ENCODE measurements at regions not wholly inside any gene's neighbourhood (a gene's known extent, or its start where the extent isn't known, plus 50 kb on each side); places are given as distances from the start of the nearest gene placed in this dataset.
A peak's percentile ranks its signal among the peaks of the same experiment; 100 is the strongest.
"Not testable (repeated sequence)": the region's sequence is repeated elsewhere in the genome, so short reads cannot be mapped to it uniquely, and the experiment has no call there.

DNA sequence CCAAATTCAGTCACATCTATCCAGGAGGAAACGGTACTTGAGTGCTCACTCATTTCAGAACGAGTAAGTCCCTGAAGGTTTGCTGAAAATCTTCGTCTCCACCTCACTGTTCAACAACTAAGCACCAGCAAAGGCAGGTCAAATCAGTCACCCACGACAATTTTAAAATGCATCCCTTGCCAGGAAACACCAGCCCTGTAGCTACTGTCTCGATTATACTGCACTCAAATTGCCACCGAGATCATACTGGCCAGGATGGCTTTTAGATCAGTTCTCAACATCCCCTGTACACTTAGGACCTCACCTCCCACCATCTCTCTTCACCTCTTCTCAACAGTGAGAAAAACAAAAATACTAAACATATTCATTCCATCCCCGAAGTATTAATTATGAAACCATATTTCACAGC, 298.6 kb downstream of the AGTPBP1 start:
- no peak overlapping the region for H3K4me3 ChIP-seq (ENCODE audit: low read length)
- DNase-seq (ENCODE audit: low read depth): no peak
- TF ChIP-seq, protein P1, sequence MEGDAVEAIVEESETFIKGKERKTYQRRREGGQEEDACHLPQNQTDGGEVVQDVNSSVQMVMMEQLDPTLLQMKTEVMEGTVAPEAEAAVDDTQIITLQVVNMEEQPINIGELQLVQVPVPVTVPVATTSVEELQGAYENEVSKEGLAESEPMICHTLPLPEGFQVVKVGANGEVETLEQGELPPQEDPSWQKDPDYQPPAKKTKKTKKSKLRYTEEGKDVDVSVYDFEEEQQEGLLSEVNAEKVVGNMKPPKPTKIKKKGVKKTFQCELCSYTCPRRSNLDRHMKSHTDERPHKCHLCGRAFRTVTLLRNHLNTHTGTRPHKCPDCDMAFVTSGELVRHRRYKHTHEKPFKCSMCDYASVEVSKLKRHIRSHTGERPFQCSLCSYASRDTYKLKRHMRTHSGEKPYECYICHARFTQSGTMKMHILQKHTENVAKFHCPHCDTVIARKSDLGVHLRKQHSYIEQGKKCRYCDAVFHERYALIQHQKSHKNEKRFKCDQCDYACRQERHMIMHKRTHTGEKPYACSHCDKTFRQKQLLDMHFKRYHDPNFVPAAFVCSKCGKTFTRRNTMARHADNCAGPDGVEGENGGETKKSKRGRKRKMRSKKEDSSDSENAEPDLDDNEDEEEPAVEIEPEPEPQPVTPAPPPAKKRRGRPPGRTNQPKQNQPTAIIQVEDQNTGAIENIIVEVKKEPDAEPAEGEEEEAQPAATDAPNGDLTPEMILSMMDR (conservative IDR thresholded peaks at IDR 0.05; ENCODE audit: low read length): no peak

DNA sequence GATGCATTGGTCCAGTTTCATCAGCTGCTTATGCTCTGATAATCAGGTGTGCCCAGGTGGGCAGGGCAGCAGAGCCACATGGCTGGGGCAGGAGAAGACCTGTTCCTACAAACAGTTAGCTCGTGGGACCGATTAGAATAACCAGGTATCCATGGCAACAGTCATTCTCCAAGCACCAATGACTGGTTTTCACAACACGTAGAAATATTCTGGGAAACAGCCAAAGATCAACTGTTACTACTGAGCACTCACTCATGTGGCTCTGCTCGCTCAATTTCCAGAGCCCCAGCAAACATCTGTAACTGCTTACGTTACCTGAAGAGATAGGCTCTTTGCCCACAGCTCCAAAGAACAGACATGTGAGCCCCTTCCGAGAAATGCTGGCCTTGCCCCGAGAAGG, 302.0 kb downstream of the AGTPBP1 start:
- TF ChIP-seq, protein P1 (conservative IDR thresholded peaks at IDR 0.05; ENCODE audit: low read length): no peak

DNA sequence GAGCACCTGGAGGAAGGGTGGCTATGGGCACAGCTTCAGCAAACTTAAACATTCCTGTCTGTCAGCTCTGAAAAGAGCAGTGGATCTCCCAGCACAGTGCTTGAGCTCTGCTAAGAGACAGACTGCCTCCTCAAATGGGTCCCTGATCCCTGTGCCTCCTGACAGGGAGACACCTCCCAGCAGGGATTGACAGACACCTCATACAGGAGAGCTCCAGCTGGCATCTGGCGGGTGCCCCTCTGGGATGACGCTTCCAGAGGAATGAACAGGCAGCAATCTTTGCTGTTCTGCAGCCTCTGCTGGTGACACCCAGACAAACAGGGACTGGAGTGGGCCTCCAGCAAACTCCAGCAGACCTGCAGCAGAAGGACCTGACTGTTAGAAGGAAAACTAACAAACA, 307.8 kb downstream of the AGTPBP1 start:
- not testable (repeated sequence) for DNase-seq (ENCODE audit: low read depth); H3K4me3 ChIP-seq (ENCODE audit: low read length)

More for the DNA sequence above, 302.0 kb downstream of the AGTPBP1 start:
- no peak for DNase-seq (ENCODE audit: low read depth)
- no peak overlapping the region for H3K4me3 ChIP-seq (ENCODE audit: low read length)

DNA sequence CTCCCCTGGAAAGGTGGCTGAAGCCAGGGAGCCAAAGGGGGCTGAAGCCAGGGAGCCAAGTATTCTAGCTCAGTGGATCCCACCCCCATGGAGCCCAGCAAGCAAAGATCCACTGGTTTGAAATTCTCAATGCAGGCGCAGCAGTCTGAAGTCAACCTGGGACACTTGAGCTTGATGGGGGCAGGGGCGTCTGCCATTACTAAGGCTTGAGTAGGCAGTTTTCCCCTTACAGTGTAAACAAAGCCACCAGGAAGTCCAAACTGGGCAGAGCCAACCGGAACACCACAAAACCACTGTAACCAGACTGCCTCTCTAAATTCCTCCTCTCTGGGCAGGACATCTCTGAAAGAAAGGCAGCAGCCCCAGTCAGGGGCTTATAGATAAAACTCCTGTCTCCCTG, 308.2 kb downstream of the AGTPBP1 start:
- DNase-seq (ENCODE audit: low read depth); H3K4me3 ChIP-seq (ENCODE audit: low read length): not testable (repeated sequence)

DNA sequence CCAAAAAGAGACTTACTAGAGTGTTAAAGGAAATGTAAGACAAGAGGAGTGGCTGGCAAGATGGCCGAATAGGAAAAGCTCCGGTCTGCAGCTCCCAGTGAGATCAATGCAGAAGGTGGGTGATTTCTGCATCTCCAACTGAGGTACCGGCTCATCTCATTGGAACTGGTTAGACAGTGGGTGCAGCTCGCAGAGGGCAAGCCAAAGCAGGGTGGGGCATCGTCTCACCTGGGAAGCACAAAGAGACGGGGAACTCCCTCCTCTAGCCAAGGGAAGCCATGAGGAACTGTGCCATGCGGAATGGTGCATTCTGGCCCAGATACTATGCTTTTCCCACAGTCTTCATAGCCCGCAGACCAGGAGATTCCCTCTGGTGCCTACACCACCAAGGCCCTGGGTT, 308.7 kb downstream of the AGTPBP1 start:
- no peak overlapping the region for H3K4me3 ChIP-seq (ENCODE audit: low read length)
- DNase-seq (ENCODE audit: low read depth): no peak
- TF ChIP-seq, protein P1 (conservative IDR thresholded peaks at IDR 0.05; ENCODE audit: low read length): no peak

DNA sequence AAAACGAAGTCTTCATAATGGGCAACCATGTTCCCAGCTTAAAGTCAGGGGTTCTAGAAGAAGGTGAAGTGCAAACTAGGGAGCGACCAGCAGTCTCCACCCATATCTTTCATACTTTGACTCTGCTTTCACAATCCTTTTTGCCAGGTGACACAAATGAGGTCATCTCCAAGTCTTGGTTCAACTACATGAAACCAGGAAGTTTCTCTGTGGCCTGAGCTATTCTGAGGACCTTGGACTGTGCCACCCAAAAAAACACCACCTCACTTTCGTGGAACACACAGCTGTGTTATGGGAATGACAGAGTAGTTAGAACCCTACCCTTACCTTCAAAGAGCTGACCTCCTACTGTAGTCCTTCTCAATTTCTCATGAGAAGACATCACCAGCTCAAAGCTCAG, 309.2 kb downstream of the AGTPBP1 start:
- no peak overlapping the region for H3K4me3 ChIP-seq (ENCODE audit: low read length)
- TF ChIP-seq, protein P1 (conservative IDR thresholded peaks at IDR 0.05; ENCODE audit: low read length): no peak
- no peak for DNase-seq (ENCODE audit: low read depth)

DNA sequence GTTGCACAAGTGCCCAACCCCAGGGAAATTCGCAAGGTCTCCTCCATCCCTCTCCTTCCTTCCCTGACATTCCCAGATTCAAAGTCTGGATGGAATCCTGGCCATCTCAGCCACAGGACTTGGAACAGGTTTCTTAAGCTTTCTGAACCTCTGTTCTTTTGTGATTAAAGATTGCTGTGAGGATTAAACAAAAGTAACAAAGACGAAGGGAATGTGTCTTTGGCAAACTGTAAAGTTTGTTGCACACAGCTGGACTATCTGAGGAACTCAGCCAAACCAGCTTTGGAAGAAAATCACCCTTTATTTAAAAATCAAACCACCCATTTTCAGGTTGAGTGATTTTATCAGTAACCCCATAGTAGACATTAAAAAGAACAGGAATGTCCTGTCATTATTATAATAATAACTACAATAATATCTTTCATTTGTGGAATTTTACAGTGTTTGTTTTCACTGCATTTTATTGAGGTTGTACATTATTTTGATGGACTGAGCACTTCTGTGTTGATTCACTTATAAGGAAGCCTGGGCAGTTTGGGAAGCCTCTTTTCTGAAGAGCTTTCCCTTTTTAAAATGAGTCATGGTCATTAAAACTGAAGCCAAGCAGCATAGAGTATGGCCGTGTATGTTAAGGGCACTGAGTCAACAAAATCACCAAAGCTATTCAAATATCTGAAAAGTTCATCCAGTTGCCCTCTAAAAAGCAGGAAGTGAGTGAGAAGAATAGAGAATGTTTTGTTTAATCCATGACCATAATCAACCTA, 310.2 kb downstream of the AGTPBP1 start:
- DNase-seq (ENCODE audit: low read depth): peak; percentile 40
- TF ChIP-seq, protein P1 (conservative IDR thresholded peaks at IDR 0.05; ENCODE audit: low read length): no peak
- H3K4me3 ChIP-seq (ENCODE audit: low read length): no peak overlapping the region

DNA sequence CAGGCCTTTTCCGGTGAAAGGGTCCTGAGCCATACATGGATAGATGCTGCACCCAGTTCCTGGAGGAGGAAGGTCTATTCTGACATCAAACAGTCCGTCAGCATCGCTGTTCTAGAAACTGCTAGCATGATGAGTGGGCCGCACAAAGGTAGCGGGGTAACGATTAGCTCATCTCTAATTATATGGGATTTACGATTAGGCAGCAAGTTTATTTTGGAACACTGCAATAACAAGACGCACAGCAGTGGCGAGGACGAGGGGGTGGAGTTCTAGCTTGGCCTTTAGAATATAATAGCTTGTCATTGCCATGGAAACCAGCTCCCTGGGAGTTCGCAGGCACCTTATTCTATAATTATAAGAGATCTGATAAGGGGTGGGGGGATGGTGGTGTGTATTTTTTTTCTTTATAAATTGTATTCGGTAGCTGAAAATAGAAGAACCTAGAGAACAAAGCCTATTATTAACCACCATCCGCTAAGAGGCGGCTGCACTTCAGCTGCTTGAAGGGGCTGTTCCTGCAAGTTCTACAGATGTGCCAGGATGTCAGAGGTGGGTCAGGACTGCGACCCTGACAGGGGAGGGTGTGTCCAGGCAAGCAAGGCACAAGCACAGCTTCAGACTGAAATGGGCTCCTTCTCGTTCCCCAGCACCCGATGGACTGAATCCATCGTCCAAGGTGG, 311.0 kb downstream of the AGTPBP1 start:
- no peak overlapping the region for H3K4me3 ChIP-seq (ENCODE audit: low read length)
- TF ChIP-seq, protein P1 (conservative IDR thresholded peaks at IDR 0.05; ENCODE audit: low read length): no peak
- DNase-seq (ENCODE audit: low read depth): no peak

Measured in AG10803 (cell line).